ENCODE measurements at regions not wholly inside any gene's neighbourhood (a gene's known extent, or its start where the extent isn't known, plus 50 kb on each side); places are given as distances from the start of the nearest gene placed in this dataset.

DNA sequence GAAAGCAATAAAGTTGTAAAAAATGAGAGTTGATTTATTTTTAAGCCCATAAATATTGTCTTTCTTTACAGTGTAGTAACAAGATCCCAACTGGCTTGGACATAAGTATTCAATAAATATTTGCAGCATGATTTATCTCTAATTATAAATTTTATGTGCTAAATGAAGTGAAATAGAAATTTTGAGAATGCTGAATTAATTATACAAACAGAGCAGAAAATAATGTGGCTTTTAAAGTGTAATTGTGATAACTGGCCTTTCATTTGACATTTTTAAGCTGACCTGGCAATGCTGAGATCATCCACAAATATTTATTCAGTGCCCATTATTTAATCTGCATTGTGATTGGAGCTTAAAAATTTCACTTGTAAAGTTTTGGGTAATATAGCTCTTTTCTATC lies 201.6 kb upstream of the NAV3 start:
- H3K4me3 Mint-ChIP-seq (ENCODE audit: low read depth, unreplicated experiment) = no peak overlapping the region
- DNase-seq = no peak
- TF ChIP-seq, protein P1, sequence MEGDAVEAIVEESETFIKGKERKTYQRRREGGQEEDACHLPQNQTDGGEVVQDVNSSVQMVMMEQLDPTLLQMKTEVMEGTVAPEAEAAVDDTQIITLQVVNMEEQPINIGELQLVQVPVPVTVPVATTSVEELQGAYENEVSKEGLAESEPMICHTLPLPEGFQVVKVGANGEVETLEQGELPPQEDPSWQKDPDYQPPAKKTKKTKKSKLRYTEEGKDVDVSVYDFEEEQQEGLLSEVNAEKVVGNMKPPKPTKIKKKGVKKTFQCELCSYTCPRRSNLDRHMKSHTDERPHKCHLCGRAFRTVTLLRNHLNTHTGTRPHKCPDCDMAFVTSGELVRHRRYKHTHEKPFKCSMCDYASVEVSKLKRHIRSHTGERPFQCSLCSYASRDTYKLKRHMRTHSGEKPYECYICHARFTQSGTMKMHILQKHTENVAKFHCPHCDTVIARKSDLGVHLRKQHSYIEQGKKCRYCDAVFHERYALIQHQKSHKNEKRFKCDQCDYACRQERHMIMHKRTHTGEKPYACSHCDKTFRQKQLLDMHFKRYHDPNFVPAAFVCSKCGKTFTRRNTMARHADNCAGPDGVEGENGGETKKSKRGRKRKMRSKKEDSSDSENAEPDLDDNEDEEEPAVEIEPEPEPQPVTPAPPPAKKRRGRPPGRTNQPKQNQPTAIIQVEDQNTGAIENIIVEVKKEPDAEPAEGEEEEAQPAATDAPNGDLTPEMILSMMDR (IDR thresholded peaks at IDR 0.05; ENCODE audit: unreplicated experiment) = no peak
- BruUV-seq (replicated peaks) = no TSS peak
- H3K27ac Mint-ChIP-seq (ENCODE audit: unreplicated experiment) = no peak overlapping the region
- intact Hi-C loops (cut with micrococcal nuclease; ENCODE audit: unreplicated experiment) = no loop called here
- CTCF ChIA-PET = no interaction called here
- H3K4me1 Mint-ChIP-seq (ENCODE audit: low read depth, unreplicated experiment) = no peaks in the 10 kb centered on the region
- no peaks in the 10 kb centered on the region for H3K27me3 Mint-ChIP-seq (ENCODE audit: unreplicated experiment)
- H3K9me3 Mint-ChIP-seq (ENCODE audit: low read depth, unreplicated experiment) = no peaks in the 10 kb centered on the region
- no peaks in the 10 kb centered on the region for H3K36me3 Mint-ChIP-seq (ENCODE audit: insufficient read depth, unreplicated experiment)

DNA sequence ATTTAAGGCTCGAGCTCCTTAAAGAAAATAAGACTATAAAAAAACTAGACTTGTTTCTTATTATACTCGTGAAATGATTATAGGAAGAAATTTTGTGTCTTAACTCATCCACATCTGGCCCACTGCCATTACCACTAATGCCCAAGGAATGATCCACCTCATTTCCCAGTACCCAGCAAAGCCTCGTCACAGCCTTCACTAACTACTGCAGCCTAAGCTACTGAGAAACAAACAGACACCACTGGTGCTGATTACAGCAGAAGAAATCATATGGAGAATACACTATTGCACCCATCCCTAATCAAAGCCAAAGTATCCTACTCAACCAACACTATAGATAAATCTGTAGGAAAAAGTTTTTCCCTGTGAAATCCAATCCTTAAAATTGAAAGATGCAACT lies 205.3 kb upstream of the NAV3 start:
- intact Hi-C loops (cut with micrococcal nuclease; ENCODE audit: unreplicated experiment) = no loop called here
- H3K4me1 Mint-ChIP-seq (ENCODE audit: low read depth, unreplicated experiment) = no peaks in the 10 kb centered on the region
- no peaks in the 10 kb centered on the region for H3K9me3 Mint-ChIP-seq (ENCODE audit: low read depth, unreplicated experiment)
- H3K27me3 Mint-ChIP-seq (ENCODE audit: unreplicated experiment) = no peaks in the 10 kb centered on the region
- H3K27ac Mint-ChIP-seq (ENCODE audit: unreplicated experiment) = no peak overlapping the region
- no peaks in the 10 kb centered on the region for H3K36me3 Mint-ChIP-seq (ENCODE audit: insufficient read depth, unreplicated experiment)
- DNase-seq = no peak
- TF ChIP-seq, protein P1 (IDR thresholded peaks at IDR 0.05; ENCODE audit: unreplicated experiment) = no peak
- BruUV-seq (replicated peaks) = no TSS peak
- no peak overlapping the region for H3K4me3 Mint-ChIP-seq (ENCODE audit: low read depth, unreplicated experiment)
- CTCF ChIA-PET = no interaction called here

DNA sequence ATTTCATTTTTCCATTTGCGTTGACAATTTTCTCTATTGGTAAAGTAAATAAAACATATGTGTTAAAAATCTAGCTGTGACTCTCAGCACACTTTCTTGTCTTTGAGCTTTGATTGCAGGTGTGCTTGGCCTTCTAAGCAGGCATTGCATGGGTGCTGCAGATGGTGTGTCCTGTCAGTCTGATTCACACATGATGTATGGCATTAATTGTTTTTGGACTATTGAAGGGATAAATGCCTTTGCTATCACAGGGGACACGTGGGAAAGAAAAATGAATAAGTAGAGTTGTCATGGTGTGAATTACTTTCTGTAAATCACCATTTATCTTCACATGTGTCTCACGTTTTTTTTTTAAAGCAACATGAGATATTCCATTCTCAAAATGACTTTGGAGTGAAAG lies 211.3 kb upstream of the NAV3 start:
- no peaks in the 10 kb centered on the region for H3K9me3 Mint-ChIP-seq (ENCODE audit: low read depth, unreplicated experiment)
- CTCF ChIA-PET = interaction anchor here (0.7 kb wide), 1 partner anchor 10 kb away, joined by 3 read pairs; no protein-coding TSS in a partner anchor
- no peaks in the 10 kb centered on the region for H3K36me3 Mint-ChIP-seq (ENCODE audit: insufficient read depth, unreplicated experiment)
- no peak for DNase-seq
- H3K4me1 Mint-ChIP-seq (ENCODE audit: low read depth, unreplicated experiment) = no peaks in the 10 kb centered on the region
- no TSS peak for BruUV-seq (replicated peaks)
- intact Hi-C loops (cut with micrococcal nuclease; ENCODE audit: unreplicated experiment) = no loop called here
- no peak overlapping the region for H3K27ac Mint-ChIP-seq (ENCODE audit: unreplicated experiment)
- no peak overlapping the region for H3K4me3 Mint-ChIP-seq (ENCODE audit: low read depth, unreplicated experiment)
- H3K27me3 Mint-ChIP-seq (ENCODE audit: unreplicated experiment) = no peaks in the 10 kb centered on the region
- TF ChIP-seq, protein P1 (IDR thresholded peaks at IDR 0.05; ENCODE audit: unreplicated experiment) = no peak

DNA sequence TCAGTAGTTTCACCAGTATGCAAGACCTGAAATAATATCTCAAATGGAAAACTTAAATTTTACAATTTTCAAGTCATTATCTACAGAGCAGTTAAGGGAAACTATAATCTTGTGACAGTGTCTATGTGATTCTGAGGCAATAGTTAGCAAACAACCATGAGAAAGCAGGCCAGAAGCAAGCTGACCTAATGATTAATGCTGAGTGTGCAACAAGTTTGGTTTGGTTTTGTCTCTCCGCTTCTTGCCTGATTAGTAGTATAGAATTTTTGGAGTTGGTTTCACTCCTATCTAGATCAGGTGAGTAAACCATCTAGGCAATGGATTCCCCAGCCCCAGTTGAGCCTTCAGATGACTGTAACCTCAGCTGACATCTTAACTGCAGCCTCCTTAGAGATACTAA lies 212.9 kb upstream of the NAV3 start:
- TF ChIP-seq, protein P1 (IDR thresholded peaks at IDR 0.05; ENCODE audit: unreplicated experiment) = no peak
- H3K9me3 Mint-ChIP-seq (ENCODE audit: low read depth, unreplicated experiment) = peaks cover 1% of the 10 kb centered on the region
- intact Hi-C loops (cut with micrococcal nuclease; ENCODE audit: unreplicated experiment) = no loop called here
- no peak overlapping the region for H3K27ac Mint-ChIP-seq (ENCODE audit: unreplicated experiment)
- no TSS peak for BruUV-seq (replicated peaks)
- no peaks in the 10 kb centered on the region for H3K36me3 Mint-ChIP-seq (ENCODE audit: insufficient read depth, unreplicated experiment)
- CTCF ChIA-PET = no interaction called here
- no peak for DNase-seq
- no peaks in the 10 kb centered on the region for H3K27me3 Mint-ChIP-seq (ENCODE audit: unreplicated experiment)
- H3K4me3 Mint-ChIP-seq (ENCODE audit: low read depth, unreplicated experiment) = no peak overlapping the region
- H3K4me1 Mint-ChIP-seq (ENCODE audit: low read depth, unreplicated experiment) = no peaks in the 10 kb centered on the region

DNA sequence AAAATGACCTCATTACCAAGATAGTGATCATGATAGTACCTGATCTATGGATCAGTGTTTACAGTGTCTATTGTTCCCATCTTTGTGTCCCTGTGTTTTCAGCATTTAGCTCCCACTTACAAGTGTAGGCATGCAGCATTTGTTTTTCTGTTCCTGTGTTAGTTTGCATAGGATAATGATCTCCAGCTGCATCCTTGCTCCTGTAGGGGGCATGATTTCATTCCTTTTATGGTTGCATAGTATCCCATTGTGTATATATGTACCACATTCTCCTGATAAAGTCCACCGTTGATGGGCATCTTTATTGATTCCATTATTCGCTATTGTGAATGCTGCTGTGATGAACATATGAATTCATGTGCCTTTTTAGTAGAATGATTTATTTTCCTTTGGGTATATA lies 215.4 kb upstream of the NAV3 start:
- peaks cover 2% of the 10 kb centered on the region for H3K9me3 Mint-ChIP-seq (ENCODE audit: low read depth, unreplicated experiment)
- no peak for DNase-seq
- H3K36me3 Mint-ChIP-seq (ENCODE audit: insufficient read depth, unreplicated experiment) = no peaks in the 10 kb centered on the region
- no peaks in the 10 kb centered on the region for H3K27me3 Mint-ChIP-seq (ENCODE audit: unreplicated experiment)
- no TSS peak for BruUV-seq (replicated peaks)
- no peak overlapping the region for H3K27ac Mint-ChIP-seq (ENCODE audit: unreplicated experiment)
- no peaks in the 10 kb centered on the region for H3K4me1 Mint-ChIP-seq (ENCODE audit: low read depth, unreplicated experiment)
- TF ChIP-seq, protein P1 (IDR thresholded peaks at IDR 0.05; ENCODE audit: unreplicated experiment) = no peak
- H3K4me3 Mint-ChIP-seq (ENCODE audit: low read depth, unreplicated experiment) = no peak overlapping the region
- CTCF ChIA-PET = no interaction called here
- intact Hi-C loops (cut with micrococcal nuclease; ENCODE audit: unreplicated experiment) = no loop called here
